NCI-H82 treated with DMSO at 0.1 percent for 48 hours (cell line): ENCODE measurements at regions not wholly inside any gene's neighbourhood (a gene's known extent, or its start where the extent isn't known, plus 50 kb on each side); places are given as distances from the start of the nearest gene placed in this dataset.
"Not testable (repeated sequence)": the region's sequence is repeated elsewhere in the genome, so short reads cannot be mapped to it uniquely, and the experiment has no call there.

Source experiments
- DNase-seq: peaks from one replicate; lab custom pipeline; 2025; ENCODE audit not compliant: unreplicated experiment; lab: John Stamatoyannopoulos, UW

DNA sequence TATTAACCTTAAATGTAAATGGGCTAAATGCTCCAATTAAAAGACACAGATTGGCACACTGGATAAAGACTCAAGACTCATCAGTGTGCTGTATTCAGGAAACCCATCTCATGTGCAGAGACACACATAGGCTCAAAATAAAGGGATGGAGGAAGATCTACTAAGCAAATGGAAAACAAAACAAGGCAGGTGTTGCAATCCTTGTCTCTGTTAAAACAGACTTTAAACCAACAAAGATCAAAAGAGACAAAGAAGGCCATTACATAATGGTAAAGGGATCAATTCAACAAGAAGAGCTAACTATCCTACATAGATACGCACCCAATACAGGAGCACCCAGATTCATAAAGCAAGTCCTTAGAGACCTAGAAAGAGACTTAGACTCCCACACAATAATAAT lies 80.1 kb upstream of the NPSR1 start:
- DNase-seq, result not testable (repeated sequence)

GRCh38 chr7:34581698-34582097 lies 76.3 kb upstream of the NPSR1 start:
- not testable (repeated sequence) for DNase-seq

- DNase-seq, result no peak
These were observed 73.5 kb upstream of the NPSR1 start for GRCh38 chr7:34584526-34584925.

- no peak for DNase-seq
These were observed 61.1 kb upstream of the NPSR1 start for GRCh38 chr7:34596887-34597286.

DNA sequence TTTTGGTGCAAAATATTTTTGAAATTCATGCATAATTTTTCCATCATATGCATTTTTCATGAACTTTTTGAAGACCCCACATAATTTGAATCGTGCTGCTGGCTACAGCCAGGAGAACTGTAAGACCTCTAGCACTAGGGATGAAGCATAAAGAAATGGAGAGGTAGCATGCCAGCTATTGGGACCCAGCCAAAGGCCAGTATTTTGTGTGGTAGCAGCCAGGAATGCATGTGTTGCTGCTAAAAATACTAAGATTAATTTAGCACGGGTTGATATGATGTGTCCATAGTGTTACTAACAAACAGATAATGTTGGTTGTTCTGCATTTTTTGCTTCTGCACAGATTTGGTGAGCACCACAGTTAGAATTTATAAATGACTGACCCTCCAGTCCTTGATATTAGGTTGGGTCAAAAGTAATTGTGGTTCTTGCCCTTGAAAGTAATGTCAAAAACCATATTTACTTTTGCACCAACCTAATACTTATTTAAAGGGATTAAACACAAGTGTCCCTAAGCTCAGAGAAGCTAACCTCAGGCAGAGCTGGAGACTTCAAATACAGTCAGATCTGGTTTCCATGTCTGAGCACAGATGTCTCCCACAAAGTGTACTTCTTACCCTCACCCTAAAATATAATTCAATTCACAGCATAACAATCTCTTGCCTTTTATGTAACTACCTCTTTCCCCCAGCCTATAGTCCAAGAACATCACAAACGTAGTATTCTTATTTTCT lies 54.1 kb upstream of the NPSR1 start:
- DNase-seq, result no peak
